ENCODE measurements at regions not wholly inside any gene's neighbourhood (a gene's known extent, or its start where the extent isn't known, plus 50 kb on each side); places are given as distances from the start of the nearest gene placed in this dataset.

DNA sequence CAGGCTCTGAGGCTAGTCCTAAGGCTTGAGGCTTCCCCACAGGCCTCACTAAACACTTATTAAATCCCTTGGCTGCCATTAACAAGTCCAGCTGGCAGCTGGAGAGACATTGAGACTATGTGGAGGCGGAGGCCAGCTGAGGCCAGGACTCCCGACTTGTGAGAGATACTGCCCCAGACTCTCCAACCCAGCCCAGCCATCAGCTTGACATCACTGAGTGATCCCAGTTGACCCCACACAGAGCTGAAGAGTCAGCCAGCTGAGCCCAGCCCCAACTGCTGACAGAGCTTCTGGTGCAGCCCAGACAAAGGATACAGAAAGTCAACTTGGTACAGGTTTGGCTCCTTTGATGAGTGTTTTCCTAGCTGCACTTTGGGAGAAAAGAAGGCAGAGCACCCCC lies 343.1 kb downstream of the C16orf95 start:
- TF ChIP-seq, protein P1, sequence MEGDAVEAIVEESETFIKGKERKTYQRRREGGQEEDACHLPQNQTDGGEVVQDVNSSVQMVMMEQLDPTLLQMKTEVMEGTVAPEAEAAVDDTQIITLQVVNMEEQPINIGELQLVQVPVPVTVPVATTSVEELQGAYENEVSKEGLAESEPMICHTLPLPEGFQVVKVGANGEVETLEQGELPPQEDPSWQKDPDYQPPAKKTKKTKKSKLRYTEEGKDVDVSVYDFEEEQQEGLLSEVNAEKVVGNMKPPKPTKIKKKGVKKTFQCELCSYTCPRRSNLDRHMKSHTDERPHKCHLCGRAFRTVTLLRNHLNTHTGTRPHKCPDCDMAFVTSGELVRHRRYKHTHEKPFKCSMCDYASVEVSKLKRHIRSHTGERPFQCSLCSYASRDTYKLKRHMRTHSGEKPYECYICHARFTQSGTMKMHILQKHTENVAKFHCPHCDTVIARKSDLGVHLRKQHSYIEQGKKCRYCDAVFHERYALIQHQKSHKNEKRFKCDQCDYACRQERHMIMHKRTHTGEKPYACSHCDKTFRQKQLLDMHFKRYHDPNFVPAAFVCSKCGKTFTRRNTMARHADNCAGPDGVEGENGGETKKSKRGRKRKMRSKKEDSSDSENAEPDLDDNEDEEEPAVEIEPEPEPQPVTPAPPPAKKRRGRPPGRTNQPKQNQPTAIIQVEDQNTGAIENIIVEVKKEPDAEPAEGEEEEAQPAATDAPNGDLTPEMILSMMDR (IDR thresholded peaks at IDR 0.05; ENCODE audit: borderline replicate concordance, extremely low read depth, low read length, poor library complexity, severe bottlenecking) = no peak
- no peak for TF ChIP-seq EZH2 (IDR thresholded peaks at IDR 0.05; ENCODE audit: borderline replicate concordance, low read depth, low read length, severe bottlenecking)
